ENCODE measurements at regions not wholly inside any gene's neighbourhood (a gene's known extent, or its start where the extent isn't known, plus 50 kb on each side); places are given as distances from the start of the nearest gene placed in this dataset.

GRCh38 chr13:37927561-37927960 lies 58.0 kb upstream of the TRPC4 start:
- FAIRE-seq = no peak

- FAIRE-seq = no peak
Observed at GRCh38 chr13:37925878-37926473, 56.4 kb upstream of the TRPC4 start.

- FAIRE-seq = no peak
Observed at GRCh38 chr13:37923236-37923635, 53.7 kb upstream of the TRPC4 start.

- FAIRE-seq = no peak
Observed at GRCh38 chr13:37919329-37919880, 49.8 kb upstream of the TRPC4 start.

Measured in endometrium (tissue), 2 donors.